Epithelial cell of proximal tubule (primary cell): ENCODE measurements at regions not wholly inside any gene's neighbourhood (a gene's known extent, or its start where the extent isn't known, plus 50 kb on each side); places are given as distances from the start of the nearest gene placed in this dataset.

Source experiments
- DNase-seq: peaks from one replicate; pipeline ENCODE4 v3.0.0-alpha.2; 2011; ENCODE audit warnings: low read depth
- H3K4me3 ChIP-seq: 2 replicates; pipeline ENCODE4 v1.5.1; 2011; ENCODE audit warnings: low read depth, mild to moderate bottlenecking, low read length
- TF ChIP-seq, protein P1 (sequence below): conservative IDR thresholded peaks from 2 replicates; pipeline ENCODE4 v1.5.1; 2012; ENCODE audit warnings: low read depth, mild to moderate bottlenecking, low read length

GRCh38 chrX:7759830-7760229 lies 83.1 kb upstream of the VCX start:
- H3K4me3 ChIP-seq = no peak overlapping the region
- TF ChIP-seq, protein P1, sequence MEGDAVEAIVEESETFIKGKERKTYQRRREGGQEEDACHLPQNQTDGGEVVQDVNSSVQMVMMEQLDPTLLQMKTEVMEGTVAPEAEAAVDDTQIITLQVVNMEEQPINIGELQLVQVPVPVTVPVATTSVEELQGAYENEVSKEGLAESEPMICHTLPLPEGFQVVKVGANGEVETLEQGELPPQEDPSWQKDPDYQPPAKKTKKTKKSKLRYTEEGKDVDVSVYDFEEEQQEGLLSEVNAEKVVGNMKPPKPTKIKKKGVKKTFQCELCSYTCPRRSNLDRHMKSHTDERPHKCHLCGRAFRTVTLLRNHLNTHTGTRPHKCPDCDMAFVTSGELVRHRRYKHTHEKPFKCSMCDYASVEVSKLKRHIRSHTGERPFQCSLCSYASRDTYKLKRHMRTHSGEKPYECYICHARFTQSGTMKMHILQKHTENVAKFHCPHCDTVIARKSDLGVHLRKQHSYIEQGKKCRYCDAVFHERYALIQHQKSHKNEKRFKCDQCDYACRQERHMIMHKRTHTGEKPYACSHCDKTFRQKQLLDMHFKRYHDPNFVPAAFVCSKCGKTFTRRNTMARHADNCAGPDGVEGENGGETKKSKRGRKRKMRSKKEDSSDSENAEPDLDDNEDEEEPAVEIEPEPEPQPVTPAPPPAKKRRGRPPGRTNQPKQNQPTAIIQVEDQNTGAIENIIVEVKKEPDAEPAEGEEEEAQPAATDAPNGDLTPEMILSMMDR = no peak
- no peak for DNase-seq

DNA sequence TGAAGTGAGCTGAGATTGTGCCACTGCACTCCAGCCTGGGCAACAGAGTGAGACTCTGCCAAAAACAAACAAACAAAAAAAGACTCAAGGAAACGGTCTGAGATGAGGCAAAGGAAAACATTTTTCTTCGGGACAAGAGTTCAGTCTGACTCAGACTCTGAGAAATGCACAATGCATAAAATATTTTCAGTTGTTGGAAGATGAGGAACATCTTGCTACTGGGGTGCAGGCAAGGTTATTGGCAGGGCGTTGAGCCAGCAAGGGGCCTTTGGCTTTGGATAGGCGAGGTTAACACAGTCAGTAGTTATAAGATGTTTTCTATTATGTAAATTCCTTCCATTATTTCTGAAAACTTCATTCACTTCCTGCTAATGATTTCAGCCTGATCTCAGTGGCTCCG lies 96.1 kb upstream of the VCX start:
- no peak for DNase-seq
- TF ChIP-seq, protein P1 = no peak

GRCh38 chrX:7730071-7730470 lies 112.9 kb upstream of the VCX start:
- TF ChIP-seq, protein P1 = no peak
- no peak overlapping the region for H3K4me3 ChIP-seq
- DNase-seq = no peak

More for the DNA sequence above, 96.1 kb upstream of the VCX start:
- no peak overlapping the region for H3K4me3 ChIP-seq

DNA sequence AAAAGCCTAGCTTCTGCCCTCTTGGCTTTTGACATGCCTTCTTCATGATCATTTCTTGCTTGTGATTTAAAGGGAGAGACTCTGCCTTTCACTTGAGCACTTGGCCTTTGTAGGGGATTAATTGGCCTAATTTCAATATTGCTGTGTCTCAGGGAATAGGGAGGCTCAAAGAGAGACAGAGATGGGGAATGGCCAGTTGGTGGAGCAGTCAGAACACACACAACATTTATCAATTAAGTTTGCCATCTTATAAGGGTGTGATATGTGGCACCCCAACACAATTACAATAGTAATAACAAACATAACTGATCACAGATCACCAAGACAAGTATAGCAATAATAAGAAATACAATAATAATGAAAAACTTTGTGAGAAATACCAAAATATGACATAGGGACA lies 122.5 kb upstream of the VCX start:
- TF ChIP-seq, protein P1 = peak; percentile 24
- no peak for DNase-seq
- no peak overlapping the region for H3K4me3 ChIP-seq

GRCh38 chrX:7714351-7714750 lies 128.6 kb upstream of the VCX start:
- TF ChIP-seq, protein P1 = no peak
- no peak for DNase-seq

DNA sequence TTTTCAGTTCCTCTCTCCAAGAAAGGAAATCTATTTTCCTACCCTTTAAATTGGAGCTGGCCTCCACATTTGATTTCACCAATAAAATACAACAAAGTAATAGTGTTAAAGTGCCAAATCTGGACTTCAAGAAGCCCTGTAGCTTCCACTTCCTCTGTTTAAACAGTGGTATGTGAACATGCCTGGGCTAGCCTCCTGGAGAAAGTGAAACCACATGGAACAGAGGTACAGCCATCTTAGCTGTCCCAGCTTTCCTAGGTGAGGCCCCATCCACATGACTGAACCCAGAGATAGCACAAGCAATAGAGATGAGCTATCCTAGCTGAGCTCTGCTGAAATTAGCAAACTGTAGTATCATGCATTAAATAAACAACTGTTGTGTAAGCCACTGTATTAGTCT lies 131.8 kb upstream of the VCX start:
- no peak overlapping the region for H3K4me3 ChIP-seq
- no peak for DNase-seq
- TF ChIP-seq, protein P1 = no peak

More at GRCh38 chrX:7714351-7714750, 128.6 kb upstream of the VCX start:
- H3K4me3 ChIP-seq = no peak overlapping the region

DNA sequence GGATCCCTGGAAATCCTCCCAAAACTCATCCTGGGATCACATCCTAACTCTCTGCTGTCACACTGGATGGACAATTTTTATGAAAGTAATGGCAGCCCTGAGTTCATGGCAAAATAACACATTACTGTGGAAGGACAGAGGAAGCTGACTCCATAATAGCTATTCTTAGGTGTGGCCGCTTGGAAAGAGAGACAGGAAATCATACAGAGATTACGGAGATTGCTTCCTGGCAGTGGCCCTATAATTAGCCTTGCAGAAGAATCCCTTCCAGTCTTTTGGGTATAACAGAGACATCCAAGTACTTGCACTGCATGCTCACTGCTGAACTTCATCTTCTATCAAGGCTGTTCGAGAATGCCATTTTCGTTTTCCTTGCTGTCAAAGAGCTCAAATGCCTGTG lies 133.1 kb upstream of the VCX start:
- no peak overlapping the region for H3K4me3 ChIP-seq
- TF ChIP-seq, protein P1 = no peak
- no peak for DNase-seq
